HG02981 (cell line): ENCODE measurements at regions not wholly inside any gene's neighbourhood (a gene's known extent, or its start where the extent isn't known, plus 50 kb on each side); places are given as distances from the start of the nearest gene placed in this dataset.

Source experiments
- ATAC-seq: cut with Tn5 transposase; IDR thresholded peaks from one replicate; pipeline ENCODE4 v1.9.1; 2021; ENCODE audit warnings: mild to moderate bottlenecking, moderate library complexity; ENCODE audit not compliant: unreplicated experiment

GRCh38 chr5:166356096-166356495, 1935.3 kb upstream of the WWC1 start:
- no peak for ATAC-seq

GRCh38 chr5:166358127-166358830, 1933.2 kb upstream of the WWC1 start:
- ATAC-seq: no peak

GRCh38 chr5:166363087-166363760, 1928.2 kb upstream of the WWC1 start:
- no peak for ATAC-seq

GRCh38 chr5:166365164-166365563, 1926.3 kb upstream of the WWC1 start:
- ATAC-seq: no peak

DNA sequence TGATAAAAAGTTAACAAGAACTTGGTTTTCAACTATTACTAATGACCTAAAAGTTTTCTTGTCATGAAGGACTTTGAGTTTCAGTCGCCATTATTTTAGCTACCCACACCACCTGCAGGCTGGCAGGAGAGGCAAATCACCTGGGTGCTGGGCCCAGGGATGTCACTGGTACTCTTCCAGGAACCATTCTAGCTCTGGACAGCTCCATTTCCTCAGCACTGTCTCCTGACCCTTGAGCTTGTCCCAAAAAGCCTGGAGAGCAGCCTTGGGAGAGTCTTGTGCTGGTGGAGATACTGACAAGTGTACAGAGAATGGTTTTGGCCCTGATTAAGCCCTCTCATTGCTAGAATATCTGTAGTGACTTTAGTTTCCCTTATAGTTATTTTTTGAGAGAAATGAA, 1924.1 kb upstream of the WWC1 start:
- no peak for ATAC-seq

DNA sequence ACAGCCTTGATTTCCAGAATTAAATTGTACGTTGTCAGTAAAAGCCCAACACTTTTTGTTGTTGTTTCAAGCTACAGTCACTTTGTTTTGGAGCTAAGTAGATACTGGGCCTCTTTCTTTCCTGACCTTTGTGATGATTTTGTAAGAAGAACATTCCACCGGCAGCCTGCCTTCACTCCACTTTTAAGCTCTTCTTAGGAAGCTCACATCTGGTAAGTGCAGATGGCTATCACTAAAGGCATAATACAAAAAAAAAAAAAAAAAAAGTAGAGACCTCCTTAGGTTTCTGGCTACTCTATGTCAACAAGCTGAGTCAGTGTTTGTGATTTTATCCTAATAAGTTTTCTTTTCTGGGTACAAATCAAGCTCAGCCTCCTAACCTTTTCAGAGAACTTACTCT, 1922.1 kb upstream of the WWC1 start:
- ATAC-seq: no peak

GRCh38 chr5:166369807-166370206, 1921.6 kb upstream of the WWC1 start:
- ATAC-seq: no peak

GRCh38 chr5:166370928-166371690, 1920.3 kb upstream of the WWC1 start:
- no peak for ATAC-seq

GRCh38 chr5:166373817-166374216, 1917.6 kb upstream of the WWC1 start:
- ATAC-seq: no peak

- no peak for ATAC-seq
Measured at GRCh38 chr5:166377756-166378155, 1913.7 kb upstream of the WWC1 start.

GRCh38 chr5:166379517-166379916, 1911.9 kb upstream of the WWC1 start:
- no peak for ATAC-seq

- ATAC-seq: no peak
Measured at GRCh38 chr5:166382031-166382430, 1909.4 kb upstream of the WWC1 start.

DNA sequence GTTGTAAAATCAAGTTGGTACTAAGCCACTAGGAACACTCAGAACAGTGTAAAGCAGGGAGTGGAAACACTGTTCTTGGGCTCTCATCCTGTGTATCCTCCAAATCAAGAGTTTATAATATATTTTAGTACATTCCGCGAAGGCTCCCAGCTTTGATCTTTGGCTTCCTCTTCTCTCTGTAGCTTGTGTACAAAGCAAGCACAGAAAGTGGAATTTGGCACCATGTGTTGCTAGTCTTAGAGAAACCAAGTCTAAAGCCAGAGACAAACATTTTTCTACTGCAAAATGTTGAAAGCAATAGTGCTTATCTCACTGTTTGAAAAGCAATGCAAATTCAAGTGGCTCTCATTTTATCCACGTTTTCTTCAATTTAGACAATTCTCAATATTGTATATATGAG, 1893.3 kb upstream of the WWC1 start:
- ATAC-seq: no peak

DNA sequence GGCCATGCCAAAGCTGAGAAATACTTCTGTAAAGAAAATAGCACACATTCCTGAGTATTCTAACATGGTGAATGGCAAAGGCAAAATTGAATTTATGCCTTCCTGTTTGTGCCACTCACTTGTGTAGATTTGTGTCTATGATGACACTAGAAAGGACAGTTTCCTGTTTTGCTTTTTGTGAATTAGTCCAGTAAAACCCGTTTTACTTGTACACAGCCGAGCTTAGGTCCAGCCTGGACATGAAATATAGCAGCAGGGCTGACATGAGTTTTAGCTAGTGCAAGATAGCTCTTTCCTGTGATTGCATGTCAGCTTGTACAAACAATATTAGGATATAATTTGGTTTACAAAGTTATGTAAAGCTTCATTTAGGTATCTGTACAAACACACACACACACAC, 1891.7 kb upstream of the WWC1 start:
- no peak for ATAC-seq

GRCh38 chr5:166401391-166401790, 1890.1 kb upstream of the WWC1 start:
- ATAC-seq: no peak

DNA sequence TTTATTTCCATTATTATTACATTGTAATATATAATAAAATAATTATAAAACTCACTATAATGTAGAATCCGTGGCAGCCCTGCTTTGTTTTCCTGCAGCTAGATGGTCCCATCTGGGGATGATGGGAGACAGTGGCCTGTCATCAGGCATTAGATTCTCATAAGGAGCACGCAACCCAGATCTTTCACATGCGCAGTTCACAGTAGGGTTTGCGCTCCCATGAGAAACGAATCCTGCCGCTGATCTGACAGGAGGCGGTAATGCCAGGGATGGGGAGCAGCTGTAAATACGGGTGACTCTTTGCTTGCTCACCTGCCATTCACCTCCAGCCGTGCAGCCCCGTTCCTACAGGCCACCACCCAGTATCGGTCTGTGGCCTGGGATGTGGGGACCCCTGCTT, 1879.3 kb upstream of the WWC1 start:
- no peak for ATAC-seq

DNA sequence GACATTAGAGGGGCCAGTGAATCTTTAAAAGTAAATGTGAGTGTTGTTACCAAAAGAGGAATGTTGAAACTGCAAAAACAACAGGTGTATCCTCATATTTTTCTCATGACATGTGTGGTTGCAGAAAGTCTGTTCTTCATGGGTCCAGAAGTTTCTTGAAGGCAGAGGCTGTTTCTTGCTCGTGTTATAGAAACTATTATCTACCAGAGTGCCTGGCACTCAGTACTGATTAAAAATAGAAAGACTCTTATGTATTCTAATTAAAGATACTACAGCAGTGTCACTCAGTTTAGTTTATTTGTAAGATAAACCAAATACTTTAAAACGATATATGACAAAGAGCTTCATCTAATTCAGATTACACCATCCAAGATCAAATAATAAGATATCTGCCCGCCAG, 1864.2 kb upstream of the WWC1 start:
- no peak for ATAC-seq

DNA sequence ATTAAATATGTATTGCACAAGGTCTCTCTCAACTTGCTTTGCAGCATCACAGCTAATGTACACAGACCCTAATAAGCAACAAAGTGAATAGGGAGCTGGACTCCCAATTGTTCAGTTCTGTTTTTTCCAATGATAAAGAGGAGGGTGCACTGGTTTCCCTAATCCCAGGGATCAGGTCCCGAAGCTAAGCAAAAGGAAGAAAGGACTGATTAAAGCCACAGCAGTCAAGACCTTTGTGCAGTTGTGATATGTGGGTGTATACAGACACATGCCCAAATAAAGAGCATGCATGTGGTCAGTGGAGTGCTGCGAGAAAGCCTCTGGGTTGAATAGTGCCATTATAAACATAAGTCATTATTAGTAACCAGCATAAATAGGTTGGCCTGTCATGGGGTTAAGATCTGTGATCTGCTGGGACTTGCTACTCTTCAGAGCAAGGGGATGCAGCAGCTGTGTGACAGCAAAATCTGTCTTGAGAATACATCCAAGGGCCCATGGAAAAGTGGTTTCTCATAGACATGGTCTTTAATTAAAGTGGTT, 1863.1 kb upstream of the WWC1 start:
- ATAC-seq: no peak

GRCh38 chr5:166430491-166431319, 1860.7 kb upstream of the WWC1 start:
- ATAC-seq: no peak

- no peak for ATAC-seq
Measured at GRCh38 chr5:166431456-166431855, 1860.0 kb upstream of the WWC1 start.

- ATAC-seq: no peak
Measured at GRCh38 chr5:166433679-166434078, 1857.8 kb upstream of the WWC1 start.
